ENCODE measurements at regions not wholly inside any gene's neighbourhood (a gene's known extent, or its start where the extent isn't known, plus 50 kb on each side); places are given as distances from the start of the nearest gene placed in this dataset.

DNA sequence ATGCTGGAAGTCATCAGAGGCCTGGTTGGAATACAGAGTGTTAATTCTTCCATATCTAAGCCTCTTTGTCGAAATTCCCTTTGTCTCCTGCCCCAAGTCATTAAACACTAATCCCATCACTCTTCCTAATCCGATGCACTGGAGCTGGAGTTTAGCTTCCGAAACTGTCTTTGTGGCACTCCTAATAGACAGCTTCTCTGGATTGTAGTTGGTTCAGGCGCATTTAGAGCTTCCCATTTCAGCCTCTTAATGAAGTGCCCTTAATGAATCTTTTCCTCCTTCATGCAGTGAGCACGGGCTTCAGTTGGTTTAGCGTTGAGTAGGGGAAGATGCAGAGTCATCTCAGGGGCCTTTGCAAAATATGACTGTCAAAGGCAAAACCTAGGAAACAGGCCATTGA is 72.2 kb upstream of the MEIS1 start:
- Histone ChIP-seq H3K27me3 (ENCODE audit: insufficient read depth, low read depth, severe bottlenecking) (peaks cover 92% of the 10 kb centered on the region), H3K27ac (no peak overlapping the region), H3K9me3 (ENCODE audit: severe bottlenecking) (no peaks in the 10 kb centered on the region), H3K36me3 (no peaks in the 10 kb centered on the region), H3K4me3 (ENCODE audit: low read depth, low read length) (no peak overlapping the region)
- TF ChIP-seq, protein P1, sequence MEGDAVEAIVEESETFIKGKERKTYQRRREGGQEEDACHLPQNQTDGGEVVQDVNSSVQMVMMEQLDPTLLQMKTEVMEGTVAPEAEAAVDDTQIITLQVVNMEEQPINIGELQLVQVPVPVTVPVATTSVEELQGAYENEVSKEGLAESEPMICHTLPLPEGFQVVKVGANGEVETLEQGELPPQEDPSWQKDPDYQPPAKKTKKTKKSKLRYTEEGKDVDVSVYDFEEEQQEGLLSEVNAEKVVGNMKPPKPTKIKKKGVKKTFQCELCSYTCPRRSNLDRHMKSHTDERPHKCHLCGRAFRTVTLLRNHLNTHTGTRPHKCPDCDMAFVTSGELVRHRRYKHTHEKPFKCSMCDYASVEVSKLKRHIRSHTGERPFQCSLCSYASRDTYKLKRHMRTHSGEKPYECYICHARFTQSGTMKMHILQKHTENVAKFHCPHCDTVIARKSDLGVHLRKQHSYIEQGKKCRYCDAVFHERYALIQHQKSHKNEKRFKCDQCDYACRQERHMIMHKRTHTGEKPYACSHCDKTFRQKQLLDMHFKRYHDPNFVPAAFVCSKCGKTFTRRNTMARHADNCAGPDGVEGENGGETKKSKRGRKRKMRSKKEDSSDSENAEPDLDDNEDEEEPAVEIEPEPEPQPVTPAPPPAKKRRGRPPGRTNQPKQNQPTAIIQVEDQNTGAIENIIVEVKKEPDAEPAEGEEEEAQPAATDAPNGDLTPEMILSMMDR (IDR thresholded peaks at IDR 0.05; ENCODE audit: low read depth, low read length), result no peak
- peak; percentile 51 for DNase-seq

DNA sequence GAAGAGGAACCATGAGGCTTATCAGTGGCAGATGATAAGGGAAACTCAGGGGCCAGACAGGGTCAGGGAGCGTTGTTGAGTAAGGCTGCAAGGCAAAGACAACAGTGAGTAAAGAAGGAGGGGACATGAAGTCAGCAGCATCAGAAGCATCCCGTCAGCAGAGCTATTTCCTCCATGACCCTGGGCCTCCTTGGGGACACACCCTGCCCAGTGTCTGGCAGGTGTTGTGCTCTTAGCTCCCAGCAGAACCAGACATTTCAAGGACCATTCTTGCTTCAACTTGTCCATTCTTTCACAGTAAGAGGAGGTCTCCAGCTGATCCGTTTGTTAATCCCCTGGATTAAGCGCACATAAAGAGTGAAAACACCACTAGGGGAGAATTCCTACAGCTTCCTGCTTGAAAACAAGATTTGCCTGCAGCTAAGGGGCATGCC is 88.7 kb upstream of the MEIS1 start:
- H3K27ac ChIP-seq, result no peak overlapping the region
- no peaks in the 10 kb centered on the region for H3K36me3 ChIP-seq
- H3K9me3 ChIP-seq (ENCODE audit: severe bottlenecking), result peaks cover 8% of the 10 kb centered on the region
- peaks cover 32% of the 10 kb centered on the region for H3K27me3 ChIP-seq (ENCODE audit: insufficient read depth, low read depth, severe bottlenecking)
- no peak overlapping the region for H3K4me3 ChIP-seq (ENCODE audit: low read depth, low read length)
- TF ChIP-seq, protein P1 (IDR thresholded peaks at IDR 0.05; ENCODE audit: low read depth, low read length), result no peak
- DNase-seq, result no peak

DNA sequence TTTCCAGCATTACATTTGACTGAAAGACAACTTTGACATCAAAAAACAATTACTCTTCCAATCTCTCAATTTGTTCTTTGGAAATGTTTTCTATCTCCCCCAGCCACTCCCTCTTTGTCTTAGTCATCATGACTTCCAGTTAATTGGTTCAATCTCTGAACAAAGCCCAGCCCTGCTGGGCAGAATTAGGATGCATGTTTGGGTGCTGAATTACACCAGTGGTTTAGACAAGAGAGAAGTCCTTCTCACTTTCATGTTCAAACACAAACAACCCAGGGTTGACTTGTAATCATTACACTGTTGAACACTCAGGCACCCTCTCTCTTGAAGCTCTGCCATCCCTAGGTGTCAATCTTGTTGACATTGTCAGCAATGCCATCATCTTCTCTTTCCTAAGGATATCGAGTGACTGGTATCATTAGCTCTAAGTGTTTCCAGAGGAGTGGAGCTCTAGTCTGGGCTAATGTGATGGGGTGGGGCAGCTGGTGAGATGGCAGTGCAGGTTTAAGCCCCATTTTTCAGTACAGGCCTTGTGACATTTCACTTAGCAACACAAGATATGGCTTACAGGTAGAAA is 90.8 kb upstream of the MEIS1 start:
- H3K27ac ChIP-seq, result no peak overlapping the region
- TF ChIP-seq, protein P1 (IDR thresholded peaks at IDR 0.05; ENCODE audit: low read depth, low read length), result no peak
- peaks cover 8% of the 10 kb centered on the region for H3K9me3 ChIP-seq (ENCODE audit: severe bottlenecking)
- no peak overlapping the region for H3K4me3 ChIP-seq (ENCODE audit: low read depth, low read length)
- H3K36me3 ChIP-seq, result no peaks in the 10 kb centered on the region
- H3K27me3 ChIP-seq (ENCODE audit: insufficient read depth, low read depth, severe bottlenecking), result peaks cover 46% of the 10 kb centered on the region
- DNase-seq, result no peak

DNA sequence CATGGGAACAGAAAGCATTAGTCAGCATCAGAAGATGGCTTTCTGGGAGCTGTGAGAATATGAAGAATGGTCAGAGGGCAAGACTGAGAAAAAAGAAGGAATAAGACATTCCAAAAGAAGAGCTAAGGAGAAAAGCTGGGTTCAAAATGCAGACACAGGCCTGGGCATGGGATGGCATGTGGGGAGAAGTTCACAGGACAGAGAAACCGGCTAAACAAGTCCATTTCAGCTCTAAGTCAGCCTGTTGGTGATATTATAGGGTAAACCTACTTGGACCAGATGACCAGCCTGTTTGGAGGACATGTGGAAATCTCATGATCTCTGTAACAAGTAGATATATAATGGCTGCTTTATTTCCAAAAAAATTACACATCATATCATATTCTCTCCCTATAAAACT is 91.7 kb upstream of the MEIS1 start:
- Histone ChIP-seq H3K4me3 (ENCODE audit: low read depth, low read length) (no peak overlapping the region), H3K36me3 (no peaks in the 10 kb centered on the region), H3K27me3 (ENCODE audit: insufficient read depth, low read depth, severe bottlenecking) (peaks cover 50% of the 10 kb centered on the region), H3K27ac (no peak overlapping the region), H3K9me3 (ENCODE audit: severe bottlenecking) (peaks cover 5% of the 10 kb centered on the region)
- no peak for DNase-seq
- TF ChIP-seq, protein P1 (IDR thresholded peaks at IDR 0.05; ENCODE audit: low read depth, low read length), result no peak

DNA sequence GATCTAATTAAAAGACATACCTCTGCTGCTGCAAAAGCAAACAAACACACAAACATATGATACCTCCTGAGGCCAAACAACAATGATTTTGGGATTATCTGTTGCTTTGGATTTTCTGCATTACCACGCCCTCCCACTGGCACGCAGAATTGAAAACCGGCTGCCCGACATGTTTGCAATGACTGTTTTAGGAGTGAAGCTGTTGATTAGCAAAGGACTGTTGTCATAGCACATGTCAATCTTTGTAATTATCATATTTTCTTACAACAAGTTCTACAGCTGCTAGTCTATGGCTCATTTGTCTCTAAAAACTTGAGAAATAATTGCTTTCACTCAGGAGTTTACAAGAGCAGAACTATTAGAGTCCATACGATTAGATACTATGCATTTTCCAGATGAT is 94.4 kb upstream of the MEIS1 start:
- H3K27ac ChIP-seq, result no peak overlapping the region
- peaks cover 71% of the 10 kb centered on the region for H3K27me3 ChIP-seq (ENCODE audit: insufficient read depth, low read depth, severe bottlenecking)
- H3K4me3 ChIP-seq (ENCODE audit: low read depth, low read length), result no peak overlapping the region
- no peak for DNase-seq
- no peaks in the 10 kb centered on the region for H3K9me3 ChIP-seq (ENCODE audit: severe bottlenecking)
- no peaks in the 10 kb centered on the region for H3K36me3 ChIP-seq
- TF ChIP-seq, protein P1 (IDR thresholded peaks at IDR 0.05; ENCODE audit: low read depth, low read length), result no peak

Data from WERI-Rb-1 (cell line).